ENCODE measurements at regions not wholly inside any gene's neighbourhood (a gene's known extent, or its start where the extent isn't known, plus 50 kb on each side); places are given as distances from the start of the nearest gene placed in this dataset.

GRCh38 chr5:19064094-19064493, 923.9 kb downstream of the CDH18 start:
- FAIRE-seq (no peak), ATAC-seq (no peak), DNase-seq (ENCODE audit: low spot score) (no peak)
- POLR2A ChIA-PET = no interaction called here
- H3K9ac ChIP-seq (ENCODE audit: insufficient read depth, low read depth, low read length) = no peak overlapping the region
- no peaks in the 10 kb centered on the region for H3K79me2 ChIP-seq (ENCODE audit: insufficient read depth, low read length)
- intact Hi-C loops (cut with micrococcal nuclease; ENCODE audit: unreplicated experiment) (no loop called here), in situ Hi-C loops (cut with HindIII; ENCODE audit: extremely low pct_ligation_motif_present, low pct_unique_long_range_greater_than_20kb) (no loop called here)
- peaks cover 58% of the 10 kb centered on the region for H3K9me3 ChIP-seq (ENCODE audit: low read length)
- no peaks in the 10 kb centered on the region for H3K4me1 ChIP-seq (ENCODE audit: insufficient read depth, low read length)
- TF ChIP-seq ATRX (CRISPR knock-in tag; IDR thresholded peaks at IDR 0.05; ENCODE audit: borderline replicate concordance) (no peak), MAFF (IDR thresholded peaks at IDR 0.05; ENCODE audit: low read depth, low read length) (peak; percentile 58; the same call in 1 of the 2 replicates), FLYWCH1 (CRISPR knock-in tag; IDR thresholded peaks at IDR 0.05) (no peak), ZNF318 (CRISPR knock-in tag; IDR thresholded peaks at IDR 0.05) (no peak), SIX4 (CRISPR knock-in tag; IDR thresholded peaks at IDR 0.05) (no peak), ZNF878 (CRISPR knock-in tag; IDR thresholded peaks at IDR 0.05) (no peak), TMF1 (CRISPR knock-in tag; IDR thresholded peaks at IDR 0.05; ENCODE audit: low read depth) (no peak), HIVEP1 (CRISPR knock-in tag; IDR thresholded peaks at IDR 0.05) (no peak), HCFC1 (IDR thresholded peaks at IDR 0.05; ENCODE audit: low read depth, low read length) (no peak), MAFK (conservative IDR thresholded peaks at IDR 0.05 in 1 of 2, IDR thresholded peaks at IDR 0.05 in 1 of 2; ENCODE audit: low read length in 2 of 2) (peak; percentile 2 to 76; a peak in 2 of 4 replicates)
- TF ChIP-seq, protein P1, sequence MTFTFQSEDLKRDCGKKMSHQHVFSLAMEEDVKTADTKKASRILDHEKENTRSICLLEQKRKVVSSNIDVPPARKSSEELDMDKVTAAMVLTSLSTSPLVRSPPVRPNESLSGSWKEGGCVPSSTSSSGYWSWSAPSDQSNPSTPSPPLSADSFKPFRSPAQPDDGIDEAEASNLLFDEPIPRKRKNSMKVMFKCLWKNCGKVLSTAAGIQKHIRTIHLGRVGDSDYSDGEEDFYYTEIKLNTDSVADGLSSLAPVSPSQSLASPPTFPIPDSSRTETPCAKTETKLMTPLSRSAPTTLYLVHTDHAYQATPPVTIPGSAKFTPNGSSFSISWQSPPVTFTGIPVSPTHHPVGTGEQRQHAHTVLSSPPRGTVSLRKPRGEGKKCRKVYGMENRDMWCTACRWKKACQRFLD (CRISPR knock-in tag; IDR thresholded peaks at IDR 0.05; ENCODE audit: borderline replicate concordance) = no peak
- H3K4me3 ChIP-seq (replicated peaks in 1 of 3; ENCODE audit: insufficient read depth in 1 of 3, low read depth in 2 of 3, low read length in 3 of 3) = no peak overlapping the region
- H4K20me1 ChIP-seq (ENCODE audit: insufficient read depth, low read length) = no peaks in the 10 kb centered on the region
- CTCF ChIA-PET (ENCODE audit: low intra/inter-chr PET ratio, low total read pairs) = no interaction called here
- no peaks in the 10 kb centered on the region; a peak in 1 of 5 replicates for H3K27me3 ChIP-seq (ENCODE audit: control insufficient read depth in 1 of 2, insufficient read depth in 2 of 2, low read length in 2 of 2)
- H3K4me2 ChIP-seq (ENCODE audit: low read depth, low read length) = no peak overlapping the region
- no TSS peak for BruUV-seq (replicated peaks)
- H3K36me3 ChIP-seq (replicated peaks in 1 of 2; ENCODE audit: control insufficient read depth in 1 of 2, insufficient read depth in 2 of 2, low read length in 2 of 2) = no peaks in the 10 kb centered on the region
- no peak overlapping the region for H2AFZ ChIP-seq (ENCODE audit: low read length)
- no peak overlapping the region for H3K27ac ChIP-seq (ENCODE audit: extremely low read length, insufficient read depth, low read length)

All from HepG2 (cell line).